HepG2 (cell line): ENCODE measurements at regions not wholly inside any gene's neighbourhood (a gene's known extent, or its start where the extent isn't known, plus 50 kb on each side); places are given as distances from the start of the nearest gene placed in this dataset.

ENCODE experiments used
- E2F1 ChIP-seq: sonication (generic); formaldehyde crosslinking; IDR thresholded peaks from 2 replicates; pipeline ENCODE4 v1.5.0; 2020; ENCODE audit warnings: missing genetic modification reagents
- KLF13 ChIP-seq: sonication (generic); formaldehyde crosslinking; IDR thresholded peaks from 2 replicates; pipeline ENCODE4 v1.4.0; 2020; ENCODE audit warnings: mild to moderate bottlenecking, missing genetic modification reagents
- MAZ ChIP-seq, 2 experiments: sonication (generic) in 1 of 2; formaldehyde crosslinking in 1 of 2; IDR thresholded peaks; 2 replicates each; pipeline versions ENCODE4 v1.5.0 to v1.6.1; 2012 to 2020; ENCODE audit warnings: low read depth in 2 of 2, mild to moderate bottlenecking in 2 of 2, borderline replicate concordance in 1 of 2, improper control_type of control experiment in 1 of 2, low read length in 1 of 2, missing genetic modification reagents in 1 of 2, moderate library complexity in 1 of 2
- PHF5A ChIP-seq: IDR thresholded peaks from one replicate; pipeline ENCODE4 v1.6.1; 2018; ENCODE audit warnings: low read depth, missing genetic modification reagents; ENCODE audit not compliant: unreplicated experiment
- RFX3 ChIP-seq: IDR thresholded peaks from 2 replicates; pipeline ENCODE4 v1.6.1; 2016; ENCODE audit warnings: missing biosample characterization, missing genetic modification reagents
- RFX5 ChIP-seq: IDR thresholded peaks from 2 replicates; pipeline ENCODE4 v1.6.1; 2011; ENCODE audit warnings: low read depth, low read length, improper control_type of control experiment
- SKIL ChIP-seq: sonication (generic); formaldehyde crosslinking; IDR thresholded peaks from 2 replicates; pipeline ENCODE4 v1.8.0; 2022; ENCODE audit warnings: missing genetic modification reagents, mild to moderate bottlenecking, moderate library complexity, borderline replicate concordance
- ZHX2 ChIP-seq, 2 experiments: sonication (generic) in 1 of 2; formaldehyde crosslinking in 1 of 2; IDR thresholded peaks; 2 replicates each; pipeline versions ENCODE4 v1.6.1 to v1.9.0; 2014 to 2022; ENCODE audit warnings: antibody characterized with exemption in 1 of 2, borderline replicate concordance in 1 of 2, inconsistent platforms in 1 of 2, low read depth in 1 of 2, missing genetic modification reagents in 1 of 2
- ZNF414 ChIP-seq: sonication (generic); formaldehyde crosslinking; IDR thresholded peaks from 2 replicates; pipeline ENCODE4 v1.5.0; 2020; ENCODE audit warnings: missing genetic modification reagents
- ZNF770 ChIP-seq: sonication (generic); formaldehyde crosslinking; IDR thresholded peaks from 2 replicates; pipeline ENCODE4 v1.5.0; 2020; ENCODE audit warnings: mild to moderate bottlenecking, missing genetic modification reagents
- ZNF879 ChIP-seq: sonication (generic); formaldehyde crosslinking; IDR thresholded peaks from 2 replicates; pipeline ENCODE4 v1.8.1; 2023; ENCODE audit warnings: missing genetic modification reagents
- TF ChIP-seq, protein P1 (sequence below): sonication (generic); formaldehyde crosslinking; IDR thresholded peaks from 2 replicates; pipeline ENCODE4 v1.4.0; 2020; ENCODE audit warnings: missing genetic modification reagents

DNA sequence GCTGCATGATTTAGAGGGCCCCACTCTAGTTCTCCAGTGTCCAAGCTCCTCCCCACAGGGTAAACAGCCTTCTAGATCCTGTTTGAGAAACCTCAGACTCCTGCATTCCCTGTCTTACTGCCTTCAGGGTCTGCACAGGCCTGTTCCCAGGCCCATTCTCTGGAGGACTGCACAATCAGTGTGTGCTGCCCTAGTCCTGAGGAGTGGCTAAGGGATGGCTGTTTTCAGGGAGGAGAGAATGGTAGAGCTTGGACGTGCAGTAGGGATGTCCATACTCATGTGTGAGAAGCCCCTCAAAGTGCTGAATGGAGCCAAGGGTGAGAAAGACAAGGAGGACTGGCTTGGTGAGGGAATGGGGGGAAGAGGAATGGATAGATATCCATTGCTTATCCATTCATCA is 103.8 kb upstream of the CCDC90B start (continued):
- no peak for TF ChIP-seq ZNF770 (CRISPR knock-in tag)
- no peak for TF ChIP-seq MAZ (IDR thresholded peaks at IDR 0.05; ENCODE audit: borderline replicate concordance, low read depth, low read length)
- TF ChIP-seq MAZ (CRISPR knock-in tag; IDR thresholded peaks at IDR 0.05; ENCODE audit: low read depth): no peak
- TF ChIP-seq ZNF879 (CRISPR knock-in tag): no peak
- TF ChIP-seq SKIL (CRISPR knock-in tag): no peak
- no peak for TF ChIP-seq KLF13
- TF ChIP-seq, protein P1, sequence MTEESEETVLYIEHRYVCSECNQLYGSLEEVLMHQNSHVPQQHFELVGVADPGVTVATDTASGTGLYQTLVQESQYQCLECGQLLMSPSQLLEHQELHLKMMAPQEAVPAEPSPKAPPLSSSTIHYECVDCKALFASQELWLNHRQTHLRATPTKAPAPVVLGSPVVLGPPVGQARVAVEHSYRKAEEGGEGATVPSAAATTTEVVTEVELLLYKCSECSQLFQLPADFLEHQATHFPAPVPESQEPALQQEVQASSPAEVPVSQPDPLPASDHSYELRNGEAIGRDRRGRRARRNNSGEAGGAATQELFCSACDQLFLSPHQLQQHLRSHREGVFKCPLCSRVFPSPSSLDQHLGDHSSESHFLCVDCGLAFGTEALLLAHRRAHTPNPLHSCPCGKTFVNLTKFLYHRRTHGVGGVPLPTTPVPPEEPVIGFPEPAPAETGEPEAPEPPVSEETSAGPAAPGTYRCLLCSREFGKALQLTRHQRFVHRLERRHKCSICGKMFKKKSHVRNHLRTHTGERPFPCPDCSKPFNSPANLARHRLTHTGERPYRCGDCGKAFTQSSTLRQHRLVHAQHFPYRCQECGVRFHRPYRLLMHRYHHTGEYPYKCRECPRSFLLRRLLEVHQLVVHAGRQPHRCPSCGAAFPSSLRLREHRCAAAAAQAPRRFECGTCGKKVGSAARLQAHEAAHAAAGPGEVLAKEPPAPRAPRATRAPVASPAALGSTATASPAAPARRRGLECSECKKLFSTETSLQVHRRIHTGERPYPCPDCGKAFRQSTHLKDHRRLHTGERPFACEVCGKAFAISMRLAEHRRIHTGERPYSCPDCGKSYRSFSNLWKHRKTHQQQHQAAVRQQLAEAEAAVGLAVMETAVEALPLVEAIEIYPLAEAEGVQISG (CRISPR knock-in tag): no peak
- TF ChIP-seq RFX5: no peak
- no peak for TF ChIP-seq ZHX2 (IDR thresholded peaks at IDR 0.05; ENCODE audit: low read depth)
- no peak for TF ChIP-seq ZHX2 (CRISPR knock-in tag; IDR thresholded peaks at IDR 0.05; ENCODE audit: borderline replicate concordance)
- no peak for TF ChIP-seq ZNF414 (CRISPR knock-in tag)
- no peak for TF ChIP-seq RFX3
- no peak for TF ChIP-seq PHF5A (CRISPR knock-in tag)
- TF ChIP-seq E2F1: no peak
